HS-5 (cell line): ENCODE measurements at regions not wholly inside any gene's neighbourhood (a gene's known extent, or its start where the extent isn't known, plus 50 kb on each side); places are given as distances from the start of the nearest gene placed in this dataset.
"Not testable (repeated sequence)": the region's sequence is repeated elsewhere in the genome, so short reads cannot be mapped to it uniquely, and the experiment has no call there.

Experiments used
- DNase-seq: peaks from one replicate; pipeline ENCODE4 v3.0.0-alpha.2; 2012; ENCODE audit warnings: low read depth

GRCh38 chr14:44616204-44616603 is 109.1 kb upstream of the FSCB start:
- no peak for DNase-seq

- DNase-seq, result no peak
Observed at GRCh38 chr14:44613061-44613712, 106.1 kb upstream of the FSCB start.

- no peak for DNase-seq
Observed at GRCh38 chr14:44612002-44612401, 104.9 kb upstream of the FSCB start.

- no peak for DNase-seq
Observed at GRCh38 chr14:44609876-44610510, 102.9 kb upstream of the FSCB start.

GRCh38 chr14:44609201-44609600 is 102.1 kb upstream of the FSCB start:
- DNase-seq, result no peak

GRCh38 chr14:44607701-44608100 is 100.6 kb upstream of the FSCB start:
- no peak for DNase-seq

- DNase-seq, result no peak
Observed at GRCh38 chr14:44606576-44606975, 99.5 kb upstream of the FSCB start.

- not testable (repeated sequence) for DNase-seq
Observed at GRCh38 chr14:44601266-44601665, 94.2 kb upstream of the FSCB start.

GRCh38 chr14:44589180-44589579 is 82.1 kb upstream of the FSCB start:
- DNase-seq, result peak; percentile 8

- DNase-seq, result no peak
Observed at GRCh38 chr14:44586910-44587309, 79.8 kb upstream of the FSCB start.

- no peak for DNase-seq
Observed at GRCh38 chr14:44576356-44576755, 69.3 kb upstream of the FSCB start.

- no peak for DNase-seq
Observed at GRCh38 chr14:44567997-44568396, 60.9 kb upstream of the FSCB start.

GRCh38 chr14:44565968-44566367 is 58.9 kb upstream of the FSCB start:
- DNase-seq, result no peak

GRCh38 chr14:44564908-44565307 is 57.8 kb upstream of the FSCB start:
- DNase-seq, result no peak
